ENCODE measurements at regions not wholly inside any gene's neighbourhood (a gene's known extent, or its start where the extent isn't known, plus 50 kb on each side); places are given as distances from the start of the nearest gene placed in this dataset.
A peak's percentile ranks its signal among the peaks of the same experiment; 100 is the strongest.

DNA sequence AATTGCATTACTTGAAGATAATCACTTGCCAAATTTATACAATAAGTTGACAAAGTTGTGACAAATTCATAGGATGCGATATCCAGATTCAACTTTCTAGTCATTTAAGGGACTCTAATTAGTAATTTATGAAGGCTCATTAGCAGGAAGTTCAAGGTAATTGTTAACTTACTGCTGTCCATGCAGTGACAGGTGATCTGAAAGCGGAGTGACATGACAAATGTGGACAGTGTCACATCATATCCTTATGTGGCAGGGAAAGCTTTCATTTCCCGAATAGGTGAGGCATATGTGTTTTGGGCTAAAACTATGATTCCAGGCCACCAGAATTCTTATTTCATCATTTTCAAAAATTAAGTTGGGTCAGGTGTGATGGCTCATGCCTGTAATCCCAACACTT is 115.9 kb upstream of the BMP2 start (continued):
- TF ChIP-seq IRF5 (IDR thresholded peaks at IDR 0.05; ENCODE audit: borderline replicate concordance) (no peak), RFX5 (IDR thresholded peaks at IDR 0.05; ENCODE audit: low read depth, low read length) (no peak), HCFC1 (IDR thresholded peaks at IDR 0.05; ENCODE audit: low read length) (no peak), TCF7 (IDR thresholded peaks at IDR 0.05; ENCODE audit: borderline replicate concordance) (no peak), FOS (IDR thresholded peaks at IDR 0.05; ENCODE audit: borderline replicate concordance, extremely low read depth, insufficient read length) (no peak), JUND (IDR thresholded peaks at IDR 0.05; ENCODE audit: low read depth, low read length) (no peak), FOXK2 (IDR thresholded peaks at IDR 0.05) (no peak), MYB (IDR thresholded peaks at IDR 0.05; ENCODE audit: borderline replicate concordance, low read depth, low read length) (no peak), BACH1 (IDR thresholded peaks at IDR 0.05; ENCODE audit: borderline replicate concordance) (no peak), KLF5 (IDR thresholded peaks at IDR 0.05; ENCODE audit: partially characterized antibody) (no peak), SREBF1 (IDR thresholded peaks at IDR 0.05; ENCODE audit: low read length) (no peak), CREM (IDR thresholded peaks at IDR 0.05; ENCODE audit: low read depth) (no peak), ZNF217 (IDR thresholded peaks at IDR 0.05) (no peak; the same call in 1 of the 2 replicates), EGR1 (IDR thresholded peaks at IDR 0.05; ENCODE audit: borderline replicate concordance in 1 of 2, low read depth in 2 of 2, low read length in 2 of 2) (no peak), TCF3 (IDR thresholded peaks at IDR 0.05; ENCODE audit: borderline replicate concordance, insufficient read depth, low read depth, low read length) (no peak), ZBTB4 (CRISPR knock-in tag; IDR thresholded peaks at IDR 0.05) (no peak), MTA2 (IDR thresholded peaks at IDR 0.05; ENCODE audit: low read depth) (peak; percentile 87)
- TF ChIP-seq, protein P1, sequence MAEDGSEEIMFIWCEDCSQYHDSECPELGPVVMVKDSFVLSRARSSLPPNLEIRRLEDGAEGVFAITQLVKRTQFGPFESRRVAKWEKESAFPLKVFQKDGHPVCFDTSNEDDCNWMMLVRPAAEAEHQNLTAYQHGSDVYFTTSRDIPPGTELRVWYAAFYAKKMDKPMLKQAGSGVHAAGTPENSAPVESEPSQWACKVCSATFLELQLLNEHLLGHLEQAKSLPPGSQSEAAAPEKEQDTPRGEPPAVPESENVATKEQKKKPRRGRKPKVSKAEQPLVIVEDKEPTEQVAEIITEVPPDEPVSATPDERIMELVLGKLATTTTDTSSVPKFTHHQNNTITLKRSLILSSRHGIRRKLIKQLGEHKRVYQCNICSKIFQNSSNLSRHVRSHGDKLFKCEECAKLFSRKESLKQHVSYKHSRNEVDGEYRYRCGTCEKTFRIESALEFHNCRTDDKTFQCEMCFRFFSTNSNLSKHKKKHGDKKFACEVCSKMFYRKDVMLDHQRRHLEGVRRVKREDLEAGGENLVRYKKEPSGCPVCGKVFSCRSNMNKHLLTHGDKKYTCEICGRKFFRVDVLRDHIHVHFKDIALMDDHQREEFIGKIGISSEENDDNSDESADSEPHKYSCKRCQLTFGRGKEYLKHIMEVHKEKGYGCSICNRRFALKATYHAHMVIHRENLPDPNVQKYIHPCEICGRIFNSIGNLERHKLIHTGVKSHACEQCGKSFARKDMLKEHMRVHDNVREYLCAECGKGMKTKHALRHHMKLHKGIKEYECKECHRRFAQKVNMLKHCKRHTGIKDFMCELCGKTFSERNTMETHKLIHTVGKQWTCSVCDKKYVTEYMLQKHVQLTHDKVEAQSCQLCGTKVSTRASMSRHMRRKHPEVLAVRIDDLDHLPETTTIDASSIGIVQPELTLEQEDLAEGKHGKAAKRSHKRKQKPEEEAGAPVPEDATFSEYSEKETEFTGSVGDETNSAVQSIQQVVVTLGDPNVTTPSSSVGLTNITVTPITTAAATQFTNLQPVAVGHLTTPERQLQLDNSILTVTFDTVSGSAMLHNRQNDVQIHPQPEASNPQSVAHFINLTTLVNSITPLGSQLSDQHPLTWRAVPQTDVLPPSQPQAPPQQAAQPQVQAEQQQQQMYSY (CRISPR knock-in tag; IDR thresholded peaks at IDR 0.05) = no peak
- TF ChIP-seq, protein P2, sequence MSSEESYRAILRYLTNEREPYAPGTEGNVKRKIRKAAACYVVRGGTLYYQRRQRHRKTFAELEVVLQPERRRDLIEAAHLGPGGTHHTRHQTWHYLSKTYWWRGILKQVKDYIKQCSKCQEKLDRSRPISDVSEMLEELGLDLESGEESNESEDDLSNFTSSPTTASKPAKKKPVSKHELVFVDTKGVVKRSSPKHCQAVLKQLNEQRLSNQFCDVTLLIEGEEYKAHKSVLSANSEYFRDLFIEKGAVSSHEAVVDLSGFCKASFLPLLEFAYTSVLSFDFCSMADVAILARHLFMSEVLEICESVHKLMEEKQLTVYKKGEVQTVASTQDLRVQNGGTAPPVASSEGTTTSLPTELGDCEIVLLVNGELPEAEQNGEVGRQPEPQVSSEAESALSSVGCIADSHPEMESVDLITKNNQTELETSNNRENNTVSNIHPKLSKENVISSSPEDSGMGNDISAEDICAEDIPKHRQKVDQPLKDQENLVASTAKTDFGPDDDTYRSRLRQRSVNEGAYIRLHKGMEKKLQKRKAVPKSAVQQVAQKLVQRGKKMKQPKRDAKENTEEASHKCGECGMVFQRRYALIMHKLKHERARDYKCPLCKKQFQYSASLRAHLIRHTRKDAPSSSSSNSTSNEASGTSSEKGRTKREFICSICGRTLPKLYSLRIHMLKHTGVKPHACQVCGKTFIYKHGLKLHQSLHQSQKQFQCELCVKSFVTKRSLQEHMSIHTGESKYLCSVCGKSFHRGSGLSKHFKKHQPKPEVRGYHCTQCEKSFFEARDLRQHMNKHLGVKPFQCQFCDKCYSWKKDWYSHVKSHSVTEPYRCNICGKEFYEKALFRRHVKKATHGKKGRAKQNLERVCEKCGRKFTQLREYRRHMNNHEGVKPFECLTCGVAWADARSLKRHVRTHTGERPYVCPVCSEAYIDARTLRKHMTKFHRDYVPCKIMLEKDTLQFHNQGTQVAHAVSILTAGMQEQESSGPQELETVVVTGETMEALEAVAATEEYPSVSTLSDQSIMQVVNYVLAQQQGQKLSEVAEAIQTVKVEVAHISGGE (CRISPR knock-in tag; IDR thresholded peaks at IDR 0.05) = no peak

Data from GM12878 (cell line).